Prostate gland (tissue), 2 donors: ENCODE measurements at regions not wholly inside any gene's neighbourhood (a gene's known extent, or its start where the extent isn't known, plus 50 kb on each side); places are given as distances from the start of the nearest gene placed in this dataset.

ENCODE experiments used
- DNase-seq: peaks from one replicate; pipeline ENCODE4 v3.0.0-alpha.2; 2019; ENCODE audit warnings: low spot score
- H3K27ac ChIP-seq, 2 donors: fragments of 200-600 bp; sonication (generic); 2 replicates each; pipeline ENCODE4 v1.5.1; 2017 to 2019
- H3K27me3 ChIP-seq: fragments of 200-600 bp; sonication (generic); replicated peaks from 2 replicates; pipeline ENCODE4 v1.5.1; 2019; ENCODE audit not compliant: insufficient read depth
- H3K36me3 ChIP-seq, 2 donors: fragments of 200-600 bp; sonication (generic); 1 replicate in 1 of 2; 2 replicates in 1 of 2; pipeline versions ENCODE4 v1.5.1 to v1.8.1; 2017 to 2019
- H3K4me1 ChIP-seq: fragments of 200-600 bp; sonication (generic); replicated peaks from 2 replicates; pipeline ENCODE4 v1.5.1; 2019
- H3K4me3 ChIP-seq, 2 donors: fragments of 200-600 bp; sonication (generic); 2 replicates each; pipeline ENCODE4 v1.5.1; 2017 to 2019
- H3K9me3 ChIP-seq: fragments of 200-600 bp; sonication (generic); 2 replicates; pipeline ENCODE4 v1.5.1; 2017
- CTCF ChIP-seq, 4 experiments: fragments of 200-600 bp in 2 of 4; fragments of 450-650 bp in 2 of 4; sonication (generic) in 2 of 4; IDR thresholded peaks; 1 replicate in 3 of 4; 2 replicates in 1 of 4; pipeline ENCODE4 v1.5.1; 2016 to 2019; ENCODE audit warnings: antibody characterized with exemption in 4 of 4, mild to moderate bottlenecking in 2 of 4, moderate library complexity in 2 of 4
- POLR2A ChIP-seq: fragments of 450-650 bp; IDR thresholded peaks from one replicate; pipeline ENCODE4 v1.6.1; 2016; ENCODE audit warnings: antibody characterized with exemption, mild to moderate bottlenecking
- POLR2AphosphoS5 ChIP-seq: sonication (generic); formaldehyde crosslinking; IDR thresholded peaks from one replicate; pipeline ENCODE4 v1.6.1; 2017; ENCODE audit warnings: antibody characterized with exemption
- WGBS: methylation state at CpG from one replicate; pipeline ENCODE4 v1.1.5; 2018; 5-methylcytosine and 5-hydroxymethylcytosine counted together
- intact Hi-C: fragments of 100-400 bp; cut with DNase I; formaldehyde crosslinking; loops from one replicate; pipeline ENCODE4 v1.14.2; 2022

- no peaks in the 10 kb centered on the region for H3K27me3 ChIP-seq
- H3K4me1 ChIP-seq, result no peaks in the 10 kb centered on the region
- no peak for TF ChIP-seq POLR2AphosphoS5
- no peak for TF ChIP-seq POLR2A
- no peak for TF ChIP-seq CTCF (IDR thresholded peaks at IDR 0.05)
- WGBS, result 92% methylated on average over 11 of the region's 11 CpGs
- H3K27ac ChIP-seq, result no peak overlapping the region
- no peaks in the 10 kb centered on the region for H3K36me3 ChIP-seq
- no peak overlapping the region for H3K4me3 ChIP-seq
- H3K9me3 ChIP-seq, result no peaks in the 10 kb centered on the region
- DNase-seq, result no peak
- intact Hi-C loops, result no loop called here
Measured at GRCh38 chr2:236632295-236633218, 62.9 kb downstream of the ACKR3 start.

GRCh38 chr2:236633219-236633570 lies 63.6 kb downstream of the ACKR3 start:
- intact Hi-C loops, result no loop called here
- no peaks in the 10 kb centered on the region for H3K4me1 ChIP-seq
- H3K9me3 ChIP-seq, result no peaks in the 10 kb centered on the region
- no peak for TF ChIP-seq POLR2A
- no peak overlapping the region for H3K4me3 ChIP-seq
- no peak overlapping the region for H3K27ac ChIP-seq
- no peaks in the 10 kb centered on the region for H3K27me3 ChIP-seq
- DNase-seq, result no peak
- 78% methylated on average over 5 of the region's 5 CpGs for WGBS
- no peaks in the 10 kb centered on the region for H3K36me3 ChIP-seq

GRCh38 chr2:236633775-236634560 lies 64.3 kb downstream of the ACKR3 start:
- no peaks in the 10 kb centered on the region for H3K9me3 ChIP-seq
- no peaks in the 10 kb centered on the region for H3K36me3 ChIP-seq
- intact Hi-C loops, result no loop called here
- H3K27ac ChIP-seq, result no peak overlapping the region
- no peak overlapping the region for H3K4me3 ChIP-seq
- no peaks in the 10 kb centered on the region for H3K27me3 ChIP-seq
- no peak for DNase-seq
- 91% methylated on average over 26 of the region's 26 CpGs for WGBS
- no peaks in the 10 kb centered on the region for H3K4me1 ChIP-seq
- no peak for TF ChIP-seq CTCF (IDR thresholded peaks at IDR 0.05)
- TF ChIP-seq POLR2AphosphoS5, result no peak
- TF ChIP-seq POLR2A, result no peak

- Histone ChIP-seq H3K27me3 (no peaks in the 10 kb centered on the region), H3K36me3 (no peaks in the 10 kb centered on the region), H3K4me3 (no peak overlapping the region), H3K4me1 (no peaks in the 10 kb centered on the region), H3K27ac (no peak overlapping the region), H3K9me3 (no peaks in the 10 kb centered on the region)
- intact Hi-C loops, result no loop called here
- WGBS, result 97% methylated on average over 7 of the region's 7 CpGs
- DNase-seq, result no peak
- TF ChIP-seq POLR2A, result no peak
- no peak for TF ChIP-seq CTCF (IDR thresholded peaks at IDR 0.05)
Measured at GRCh38 chr2:236636261-236636660, 66.6 kb downstream of the ACKR3 start.

- no peaks in the 10 kb centered on the region for H3K4me1 ChIP-seq
- H3K9me3 ChIP-seq, result no peaks in the 10 kb centered on the region
- no peak overlapping the region for H3K27ac ChIP-seq
- H3K4me3 ChIP-seq, result no peak overlapping the region
- intact Hi-C loops, result no loop called here
- no peak for DNase-seq
- H3K36me3 ChIP-seq, result no peaks in the 10 kb centered on the region
- TF ChIP-seq POLR2A, result no peak
- no peak for TF ChIP-seq CTCF (IDR thresholded peaks at IDR 0.05)
- no peak for TF ChIP-seq POLR2AphosphoS5
- WGBS, result 92% methylated on average over 18 of the region's 18 CpGs
- no peaks in the 10 kb centered on the region for H3K27me3 ChIP-seq
Measured at GRCh38 chr2:236636714-236637470, 67.3 kb downstream of the ACKR3 start.
